Esophagus squamous epithelium (tissue), 4 donors: ENCODE measurements at regions not wholly inside any gene's neighbourhood (a gene's known extent, or its start where the extent isn't known, plus 50 kb on each side); places are given as distances from the start of the nearest gene placed in this dataset.

Experiments
- CTCF ChIP-seq, 6 experiments: fragments of 450-650 bp in 4 of 6; fragments of 200-600 bp in 2 of 6; sonication (generic) in 2 of 6; IDR thresholded peaks; one replicate each; pipeline ENCODE4 v1.5.1; 2016 to 2019; ENCODE audit warnings: antibody characterized with exemption in 6 of 6, mild to moderate bottlenecking in 4 of 6, moderate library complexity in 4 of 6
- POLR2A ChIP-seq, 4 donors: fragments of 450-650 bp; IDR thresholded peaks; one replicate each; pipeline ENCODE4 v1.6.1; 2017; ENCODE audit warnings: antibody characterized with exemption in 4 of 4, mild to moderate bottlenecking in 4 of 4, moderate library complexity in 3 of 4

DNA sequence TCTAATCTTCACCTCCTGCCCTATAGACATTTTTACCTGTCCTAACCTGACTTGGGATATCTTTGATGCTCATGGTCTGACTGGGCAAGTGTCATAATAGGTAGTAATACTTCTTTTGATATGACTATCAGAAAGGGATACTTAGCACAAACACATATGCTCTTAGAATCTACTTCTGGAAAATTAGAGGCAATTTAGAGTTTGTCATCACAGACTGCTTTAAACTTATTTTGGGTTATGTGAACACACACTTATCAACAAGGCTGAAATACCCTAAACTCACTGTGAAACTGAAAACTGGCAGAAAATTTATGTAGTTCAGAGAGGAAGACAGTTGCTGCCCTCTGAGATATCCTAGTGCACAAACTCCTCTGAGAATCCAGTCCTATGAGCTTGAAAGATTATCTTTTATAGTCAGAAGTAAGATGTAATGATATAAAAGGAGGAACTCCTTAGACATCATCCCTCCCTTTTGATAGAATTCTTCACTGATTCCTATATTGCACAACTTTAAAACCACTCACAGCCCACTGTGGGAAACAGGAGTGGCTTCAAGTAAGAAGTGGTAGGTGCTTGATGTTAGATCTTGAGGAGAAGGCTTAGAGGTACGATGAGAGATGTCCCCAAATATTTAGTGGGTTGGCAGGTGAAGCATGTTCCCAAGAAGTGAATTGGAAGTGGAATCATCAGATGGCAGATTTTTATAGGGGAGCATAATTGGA lies 273.3 kb downstream of the MAN2A1 start:
- TF ChIP-seq CTCF (IDR thresholded peaks at IDR 0.05) (no peak), POLR2A (IDR thresholded peaks at IDR 0.05) (no peak)
